ENCODE measurements at regions not wholly inside any gene's neighbourhood (a gene's known extent, or its start where the extent isn't known, plus 50 kb on each side); places are given as distances from the start of the nearest gene placed in this dataset.

- Histone ChIP-seq H3K4me2 (no peak overlapping the region), H3K4me1 (ENCODE audit: insufficient read depth) (no peaks in the 10 kb centered on the region), H3K36me3 (replicated peaks; ENCODE audit: insufficient read depth, low read depth) (no peaks in the 10 kb centered on the region), H4K20me1 (ENCODE audit: insufficient read depth, poor library complexity, severe bottlenecking) (no peaks in the 10 kb centered on the region), H3K9me3 (ENCODE audit: low read depth) (no peaks in the 10 kb centered on the region), H3K27me3 (no peaks in the 10 kb centered on the region), H3K27ac (no peak overlapping the region), H3K79me2 (no peaks in the 10 kb centered on the region), H2AFZ (no peak overlapping the region), H3K4me3 (no peak overlapping the region), H3K9me2 (replicated peaks; ENCODE audit: insufficient read depth) (no peaks in the 10 kb centered on the region)
- no peak for DNase-seq (ENCODE audit: low spot score)
- TF ChIP-seq, protein P1, sequence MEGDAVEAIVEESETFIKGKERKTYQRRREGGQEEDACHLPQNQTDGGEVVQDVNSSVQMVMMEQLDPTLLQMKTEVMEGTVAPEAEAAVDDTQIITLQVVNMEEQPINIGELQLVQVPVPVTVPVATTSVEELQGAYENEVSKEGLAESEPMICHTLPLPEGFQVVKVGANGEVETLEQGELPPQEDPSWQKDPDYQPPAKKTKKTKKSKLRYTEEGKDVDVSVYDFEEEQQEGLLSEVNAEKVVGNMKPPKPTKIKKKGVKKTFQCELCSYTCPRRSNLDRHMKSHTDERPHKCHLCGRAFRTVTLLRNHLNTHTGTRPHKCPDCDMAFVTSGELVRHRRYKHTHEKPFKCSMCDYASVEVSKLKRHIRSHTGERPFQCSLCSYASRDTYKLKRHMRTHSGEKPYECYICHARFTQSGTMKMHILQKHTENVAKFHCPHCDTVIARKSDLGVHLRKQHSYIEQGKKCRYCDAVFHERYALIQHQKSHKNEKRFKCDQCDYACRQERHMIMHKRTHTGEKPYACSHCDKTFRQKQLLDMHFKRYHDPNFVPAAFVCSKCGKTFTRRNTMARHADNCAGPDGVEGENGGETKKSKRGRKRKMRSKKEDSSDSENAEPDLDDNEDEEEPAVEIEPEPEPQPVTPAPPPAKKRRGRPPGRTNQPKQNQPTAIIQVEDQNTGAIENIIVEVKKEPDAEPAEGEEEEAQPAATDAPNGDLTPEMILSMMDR (IDR thresholded peaks at IDR 0.05; ENCODE audit: poor library complexity): no peak
- no peak for TF ChIP-seq EZH2 (IDR thresholded peaks at IDR 0.05; ENCODE audit: borderline replicate concordance)
- no peak for TF ChIP-seq EZH2phosphoT487 (IDR thresholded peaks at IDR 0.05; ENCODE audit: low read depth, severe bottlenecking, unreplicated experiment)
Observed at GRCh38 chr10:108562105-108562504, 1361.2 kb downstream of the XPNPEP1 start.

DNA sequence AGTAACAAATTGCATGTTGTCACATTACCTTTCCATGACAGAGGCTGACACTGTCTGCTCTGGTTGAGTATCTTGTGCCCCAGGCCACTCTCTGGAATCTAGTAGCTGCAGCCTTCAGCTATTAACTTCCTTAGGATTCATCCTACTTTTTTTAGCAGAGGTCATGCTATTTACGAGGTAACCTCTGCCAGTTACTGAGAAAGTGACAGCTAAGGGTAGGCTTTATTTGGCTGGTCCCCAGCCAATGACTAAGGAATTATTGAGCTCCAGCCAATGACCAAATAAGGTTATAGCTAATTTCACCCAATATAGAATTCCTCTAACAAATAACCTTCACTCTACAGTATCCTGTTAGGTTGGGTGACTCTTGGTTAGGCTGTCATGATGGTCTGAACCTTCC is 1361.7 kb downstream of the XPNPEP1 start:
- H3K4me2 ChIP-seq: no peak overlapping the region

GRCh38 chr10:108560488-108560887 is 1362.8 kb downstream of the XPNPEP1 start:
- DNase-seq (ENCODE audit: low spot score): no peak
- no peaks in the 10 kb centered on the region for H3K4me1 ChIP-seq (ENCODE audit: insufficient read depth)
- H3K9me2 ChIP-seq (replicated peaks; ENCODE audit: insufficient read depth): no peaks in the 10 kb centered on the region
- H3K36me3 ChIP-seq (replicated peaks; ENCODE audit: insufficient read depth, low read depth): no peaks in the 10 kb centered on the region
- TF ChIP-seq EZH2phosphoT487 (IDR thresholded peaks at IDR 0.05; ENCODE audit: low read depth, severe bottlenecking, unreplicated experiment) (no peak), EZH2 (IDR thresholded peaks at IDR 0.05; ENCODE audit: borderline replicate concordance) (no peak)
- TF ChIP-seq, protein P1 (IDR thresholded peaks at IDR 0.05; ENCODE audit: poor library complexity): no peak
- no peak overlapping the region for H3K27ac ChIP-seq
- no peak overlapping the region for H2AFZ ChIP-seq
- H4K20me1 ChIP-seq (ENCODE audit: insufficient read depth, poor library complexity, severe bottlenecking): no peaks in the 10 kb centered on the region
- no peak overlapping the region for H3K4me3 ChIP-seq
- no peaks in the 10 kb centered on the region for H3K79me2 ChIP-seq
- no peaks in the 10 kb centered on the region for H3K9me3 ChIP-seq (ENCODE audit: low read depth)
- no peak overlapping the region for H3K4me2 ChIP-seq
- H3K27me3 ChIP-seq: no peaks in the 10 kb centered on the region

More for the DNA sequence above, 1361.7 kb downstream of the XPNPEP1 start:
- DNase-seq (ENCODE audit: low spot score): no peak
- Histone ChIP-seq H3K36me3 (replicated peaks; ENCODE audit: insufficient read depth, low read depth) (no peaks in the 10 kb centered on the region), H3K79me2 (no peaks in the 10 kb centered on the region), H4K20me1 (ENCODE audit: insufficient read depth, poor library complexity, severe bottlenecking) (no peaks in the 10 kb centered on the region), H3K27ac (no peak overlapping the region), H3K4me1 (ENCODE audit: insufficient read depth) (no peaks in the 10 kb centered on the region), H3K27me3 (no peaks in the 10 kb centered on the region), H2AFZ (no peak overlapping the region), H3K9me2 (replicated peaks; ENCODE audit: insufficient read depth) (no peaks in the 10 kb centered on the region), H3K4me3 (no peak overlapping the region), H3K9me3 (ENCODE audit: low read depth) (no peaks in the 10 kb centered on the region)
- TF ChIP-seq EZH2phosphoT487 (IDR thresholded peaks at IDR 0.05; ENCODE audit: low read depth, severe bottlenecking, unreplicated experiment) (no peak), EZH2 (IDR thresholded peaks at IDR 0.05; ENCODE audit: borderline replicate concordance) (no peak)
- TF ChIP-seq, protein P1 (IDR thresholded peaks at IDR 0.05; ENCODE audit: poor library complexity): no peak
- WGBS (ENCODE audit: low lambda C conversion rate, missing lambda C conversion rate): 73% methylated on average over 1 of the region's 1 CpG

DNA sequence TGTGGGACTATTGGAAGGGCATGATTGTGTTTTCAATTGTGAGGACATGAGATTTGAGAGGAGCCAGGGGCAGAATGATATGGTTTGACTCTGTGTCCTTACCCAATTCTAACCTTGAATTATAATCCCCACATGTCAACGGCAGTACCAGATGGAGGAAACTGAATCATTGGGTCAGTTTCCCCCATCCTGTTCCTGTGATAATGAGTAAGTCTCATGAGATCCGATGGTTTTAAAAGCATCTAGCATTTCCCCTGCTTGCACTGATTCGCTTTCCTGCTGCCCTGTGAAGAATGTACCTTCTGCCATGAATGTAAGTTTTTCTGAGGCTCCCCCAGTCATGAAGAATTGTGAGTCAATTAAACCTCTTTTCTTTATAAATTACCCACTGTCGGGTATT is 1367.1 kb downstream of the XPNPEP1 start:
- no peaks in the 10 kb centered on the region for H3K36me3 ChIP-seq (replicated peaks; ENCODE audit: insufficient read depth, low read depth)
- H2AFZ ChIP-seq: no peak overlapping the region
- no peaks in the 10 kb centered on the region for H3K4me1 ChIP-seq (ENCODE audit: insufficient read depth)
- no peak overlapping the region for H3K27ac ChIP-seq
- no peaks in the 10 kb centered on the region for H3K27me3 ChIP-seq
- H3K4me2 ChIP-seq: no peak overlapping the region
- TF ChIP-seq EZH2phosphoT487 (IDR thresholded peaks at IDR 0.05; ENCODE audit: low read depth, severe bottlenecking, unreplicated experiment) (no peak), EZH2 (IDR thresholded peaks at IDR 0.05; ENCODE audit: borderline replicate concordance) (no peak)
- TF ChIP-seq, protein P1 (IDR thresholded peaks at IDR 0.05; ENCODE audit: poor library complexity): no peak
- H3K9me2 ChIP-seq (replicated peaks; ENCODE audit: insufficient read depth): no peaks in the 10 kb centered on the region
- WGBS (ENCODE audit: low lambda C conversion rate, missing lambda C conversion rate): 92% methylated on average over 4 of the region's 4 CpGs
- no peaks in the 10 kb centered on the region for H4K20me1 ChIP-seq (ENCODE audit: insufficient read depth, poor library complexity, severe bottlenecking)
- no peaks in the 10 kb centered on the region for H3K79me2 ChIP-seq
- H3K9me3 ChIP-seq (ENCODE audit: low read depth): no peaks in the 10 kb centered on the region
- DNase-seq (ENCODE audit: low spot score): no peak
- H3K4me3 ChIP-seq: no peak overlapping the region
